ENCODE measurements at regions not wholly inside any gene's neighbourhood (a gene's known extent, or its start where the extent isn't known, plus 50 kb on each side); places are given as distances from the start of the nearest gene placed in this dataset.

GRCh38 chr10:49463605-49464004 is 67.7 kb upstream of the DRGX start:
- Histone ChIP-seq H3K9me3 (peaks cover 0 to 3% (median 0%) of the 10 kb centered on the region in 4 donors), H3K4me1 (no peaks in the 10 kb centered on the region), H3K27ac (no peak overlapping the region), H3K27me3 (no peaks in the 10 kb centered on the region), H3K36me3 (peaks cover 0 to 69% (median 6%) of the 10 kb centered on the region in 4 donors), H3K4me3 (no peak overlapping the region)
- no peak for TF ChIP-seq POLR2AphosphoS5 (IDR thresholded peaks at IDR 0.05)
- no peak for TF ChIP-seq POLR2A (IDR thresholded peaks at IDR 0.05)
- no peak for TF ChIP-seq CTCF (IDR thresholded peaks at IDR 0.05)
- TF ChIP-seq EP300 (IDR thresholded peaks at IDR 0.05) = no peak
- 74% methylated on average over 4 of the region's 4 CpGs for WGBS, 2 donors
- intact Hi-C loops (cut with DNase I) = no loop called here
- no peak for DNase-seq

- Histone ChIP-seq H3K36me3 (peaks cover 0 to 80% (median 9%) of the 10 kb centered on the region in 4 donors), H3K4me3 (no peak overlapping the region), H3K27me3 (no peaks in the 10 kb centered on the region), H3K9me3 (peaks cover 0 to 6% (median 4%) of the 10 kb centered on the region in 4 donors), H3K27ac (no peak overlapping the region), H3K4me1 (no peaks in the 10 kb centered on the region)
- TF ChIP-seq POLR2A (IDR thresholded peaks at IDR 0.05) (no peak), CTCF (IDR thresholded peaks at IDR 0.05) (no peak), EP300 (IDR thresholded peaks at IDR 0.05) (no peak), POLR2AphosphoS5 (IDR thresholded peaks at IDR 0.05) (no peak)
- WGBS, 2 donors = 85 to 96% methylated on average over 7 of the region's 7 CpGs
- intact Hi-C loops (cut with DNase I) = no loop called here
- no peak for DNase-seq
Observed at GRCh38 chr10:49458869-49459268, 63.0 kb upstream of the DRGX start.

- WGBS, 2 donors = 80 to 86% methylated on average over 8 of the region's 8 CpGs
- Histone ChIP-seq H3K27ac (no peak overlapping the region), H3K27me3 (no peaks in the 10 kb centered on the region), H3K9me3 (peaks cover 0 to 10% (median 6%) of the 10 kb centered on the region in 4 donors), H3K4me3 (no peak overlapping the region), H3K36me3 (peaks cover 0 to 90% (median 9%) of the 10 kb centered on the region in 4 donors), H3K4me1 (no peaks in the 10 kb centered on the region)
- intact Hi-C loops (cut with DNase I) = no loop called here
- TF ChIP-seq POLR2A (IDR thresholded peaks at IDR 0.05) = no peak
- DNase-seq = no peak
Observed at GRCh38 chr10:49457686-49458085, 61.8 kb upstream of the DRGX start.

- TF ChIP-seq POLR2AphosphoS5 (IDR thresholded peaks at IDR 0.05) = no peak
- TF ChIP-seq CTCF (IDR thresholded peaks at IDR 0.05) = no peak
- TF ChIP-seq POLR2A (IDR thresholded peaks at IDR 0.05) = no peak
- TF ChIP-seq EP300 (IDR thresholded peaks at IDR 0.05) = no peak
- H3K4me3 ChIP-seq = no peak overlapping the region
- intact Hi-C loops (cut with DNase I) = no loop called here
Observed at GRCh38 chr10:49448924-49449323, 53.0 kb upstream of the DRGX start.

GRCh38 chr10:49446031-49446430 is 50.1 kb upstream of the DRGX start:
- 11 to 20% methylated on average over 1 of the region's 1 CpG for WGBS, 2 donors
- no peak overlapping the region for H3K4me3 ChIP-seq
- no peak for TF ChIP-seq EP300 (IDR thresholded peaks at IDR 0.05)
- no peak for TF ChIP-seq CTCF (IDR thresholded peaks at IDR 0.05)
- TF ChIP-seq POLR2AphosphoS5 (IDR thresholded peaks at IDR 0.05) = no peak
- H3K27ac ChIP-seq = no peak overlapping the region
- peaks cover 0 to 5% (median 2%) of the 10 kb centered on the region in 4 donors for H3K9me3 ChIP-seq
- H3K27me3 ChIP-seq = peaks cover 0 to 12% (median 0%) of the 10 kb centered on the region in 3 donors
- DNase-seq = no peak
- peaks cover 0 to 6% (median 0%) of the 10 kb centered on the region in 4 donors for H3K4me1 ChIP-seq
- no peaks in the 10 kb centered on the region for H3K36me3 ChIP-seq
- intact Hi-C loops (cut with DNase I) = no loop called here

More at GRCh38 chr10:49448924-49449323, 53.0 kb upstream of the DRGX start:
- Histone ChIP-seq H3K36me3 (peaks cover 0 to 10% (median 0%) of the 10 kb centered on the region in 4 donors), H3K27me3 (no peaks in the 10 kb centered on the region), H3K27ac (no peak overlapping the region), H3K4me1 (no peaks in the 10 kb centered on the region), H3K9me3 (peaks cover 0 to 14% (median 5%) of the 10 kb centered on the region in 4 donors)
- no peak for DNase-seq
